RWPE2 (cell line): ENCODE measurements at regions not wholly inside any gene's neighbourhood (a gene's known extent, or its start where the extent isn't known, plus 50 kb on each side); places are given as distances from the start of the nearest gene placed in this dataset.

ENCODE experiments used
- ATAC-seq: fragments of 200-7000 bp; cut with Tn5 transposase; 3 replicates; pipeline ENCODE4 v1.9.1; 2021; ENCODE audit warnings: low read depth
- DNase-seq: peaks from one replicate; pipeline ENCODE4 v3.0.0-alpha.2; 2020; ENCODE audit warnings: low spot score
- H3K27ac ChIP-seq: fragments of 450-650 bp; 2 replicates; pipeline ENCODE4 v1.5.1; 2017; ENCODE audit warnings: mild to moderate bottlenecking; ENCODE audit not compliant: poor library complexity, severe bottlenecking
- H3K27me3 ChIP-seq: fragments of 250-450 bp; sonication (Bioruptor Pico); 2 replicates; pipeline ENCODE4 v1.5.1; 2021; ENCODE audit warnings: mild to moderate bottlenecking, moderate library complexity; ENCODE audit not compliant: insufficient read depth, poor library complexity, severe bottlenecking
- H3K36me3 ChIP-seq: fragments of 250-450 bp; sonication (Bioruptor Pico); 2 replicates; pipeline ENCODE4 v1.5.1; 2020; ENCODE audit warnings: low read depth, mild to moderate bottlenecking, moderate library complexity
- H3K4me1 ChIP-seq: fragments of 250-450 bp; sonication (Bioruptor Pico); 2 replicates; pipeline ENCODE4 v1.5.1; 2021; ENCODE audit warnings: mild to moderate bottlenecking, moderate library complexity; ENCODE audit not compliant: insufficient read depth, poor library complexity, severe bottlenecking
- H3K4me3 ChIP-seq: fragments of 250-450 bp; sonication (Bioruptor Pico); 2 replicates; pipeline ENCODE4 v1.5.1; 2021; ENCODE audit warnings: mild to moderate bottlenecking, moderate library complexity; ENCODE audit not compliant: severe bottlenecking
- H3K9me3 ChIP-seq: fragments of 250-450 bp; sonication (Bioruptor Pico); 2 replicates; pipeline ENCODE4 v1.5.1; 2021; ENCODE audit warnings: mild to moderate bottlenecking, moderate library complexity; ENCODE audit not compliant: severe bottlenecking
- CTCF ChIP-seq: fragments of 450-650 bp; IDR thresholded peaks from one replicate; pipeline ENCODE4 v1.5.1; 2017; ENCODE audit warnings: mild to moderate bottlenecking, moderate library complexity; ENCODE audit not compliant: poor library complexity, severe bottlenecking

DNA sequence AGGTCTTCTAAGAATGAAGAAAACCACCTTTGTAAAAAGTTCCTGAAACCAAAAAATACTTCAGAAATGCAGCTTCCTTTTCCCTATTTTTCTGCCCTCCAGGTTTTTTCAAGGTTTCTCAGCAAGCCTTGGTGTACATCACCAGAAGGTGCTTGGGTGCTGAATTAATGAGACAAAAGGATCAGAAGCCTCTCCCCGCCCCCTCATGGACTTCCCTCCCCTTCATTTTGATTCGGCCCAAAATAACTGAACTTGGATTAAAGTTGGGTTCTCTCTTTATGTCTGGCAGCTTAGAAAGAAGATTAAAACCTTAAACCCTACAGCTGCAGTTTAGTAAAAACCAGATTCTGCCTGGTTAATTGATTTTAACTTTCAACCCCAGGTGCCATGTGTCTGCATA lies 121.7 kb upstream of the ERCC4 start:
- no peak overlapping the region for H3K27ac ChIP-seq
- ATAC-seq (no peak), DNase-seq (no peak)
- H3K9me3 ChIP-seq, result no peaks in the 10 kb centered on the region
- H3K4me3 ChIP-seq, result no peak overlapping the region
- TF ChIP-seq CTCF, result no peak
- no peaks in the 10 kb centered on the region for H3K4me1 ChIP-seq
- H3K27me3 ChIP-seq, result no peaks in the 10 kb centered on the region
- H3K36me3 ChIP-seq, result no peaks in the 10 kb centered on the region

- H3K4me1 ChIP-seq, result no peaks in the 10 kb centered on the region
- no peaks in the 10 kb centered on the region for H3K27me3 ChIP-seq
- ATAC-seq (no peak), DNase-seq (no peak)
- no peak for TF ChIP-seq CTCF
- H3K36me3 ChIP-seq, result no peaks in the 10 kb centered on the region
- H3K9me3 ChIP-seq, result no peaks in the 10 kb centered on the region
- no peak overlapping the region for H3K27ac ChIP-seq
- H3K4me3 ChIP-seq, result no peak overlapping the region
Measured at GRCh38 chr16:13803974-13804373, 116.0 kb upstream of the ERCC4 start.

GRCh38 chr16:13805951-13806350 lies 114.0 kb upstream of the ERCC4 start:
- TF ChIP-seq CTCF, result no peak
- Histone ChIP-seq H3K4me1 (no peaks in the 10 kb centered on the region), H3K36me3 (no peaks in the 10 kb centered on the region), H3K27me3 (no peaks in the 10 kb centered on the region), H3K9me3 (no peaks in the 10 kb centered on the region), H3K4me3 (no peak overlapping the region), H3K27ac (no peak overlapping the region)
- DNase-seq (no peak), ATAC-seq (no peak)

DNA sequence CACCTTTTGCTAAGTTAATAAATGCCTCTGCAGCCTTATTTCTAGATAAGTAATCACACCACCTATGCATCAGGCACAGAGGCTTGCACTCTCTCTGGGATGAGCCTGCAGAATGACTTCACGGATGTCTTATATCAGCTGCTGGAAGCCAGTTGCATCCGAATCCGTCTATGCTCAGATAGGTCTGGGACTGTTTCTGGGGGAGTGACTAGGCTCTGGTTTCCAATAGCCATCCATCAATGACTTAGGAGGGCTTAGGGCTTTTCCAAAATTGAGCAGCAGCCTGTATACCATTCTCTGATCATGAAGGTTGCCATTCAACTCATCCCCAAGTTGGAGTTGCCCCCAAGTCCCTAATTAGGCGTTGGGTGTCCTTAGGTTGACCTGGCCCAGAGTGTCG lies 113.3 kb upstream of the ERCC4 start:
- no peak for TF ChIP-seq CTCF
- Histone ChIP-seq H3K27me3 (no peaks in the 10 kb centered on the region), H3K4me3 (no peak overlapping the region), H3K36me3 (no peaks in the 10 kb centered on the region), H3K9me3 (no peaks in the 10 kb centered on the region), H3K27ac (no peak overlapping the region), H3K4me1 (no peaks in the 10 kb centered on the region)
- ATAC-seq (no peak), DNase-seq (no peak)

- ATAC-seq, result no peak
- DNase-seq, result no peak
- no peaks in the 10 kb centered on the region for H3K36me3 ChIP-seq
- TF ChIP-seq CTCF, result no peak
- no peaks in the 10 kb centered on the region for H3K4me1 ChIP-seq
- no peaks in the 10 kb centered on the region for H3K27me3 ChIP-seq
- no peak overlapping the region for H3K4me3 ChIP-seq
- H3K27ac ChIP-seq, result no peak overlapping the region
- no peaks in the 10 kb centered on the region for H3K9me3 ChIP-seq
Measured at GRCh38 chr16:13808102-13808501, 111.9 kb upstream of the ERCC4 start.
